DOHH2 (cell line): ENCODE measurements at regions not wholly inside any gene's neighbourhood (a gene's known extent, or its start where the extent isn't known, plus 50 kb on each side); places are given as distances from the start of the nearest gene placed in this dataset.

Experiments used
- EZH2phosphoT487 ChIP-seq: fragments of 200-600 bp; sonication (generic); IDR thresholded peaks from 2 replicates; pipeline ENCODE4 v1.6.1; 2017; ENCODE audit warnings: borderline replicate concordance, mild to moderate bottlenecking, antibody characterized with exemption, low read length, moderate library complexity, mixed read lengths
- TF ChIP-seq, protein P1 (sequence below): fragments of 200-600 bp; sonication (generic); IDR thresholded peaks from one replicate; pipeline ENCODE4 v1.5.1; 2014; ENCODE audit warnings: antibody characterized with exemption, mild to moderate bottlenecking, low read depth, low read length; ENCODE audit not compliant: poor library complexity, severe bottlenecking

DNA sequence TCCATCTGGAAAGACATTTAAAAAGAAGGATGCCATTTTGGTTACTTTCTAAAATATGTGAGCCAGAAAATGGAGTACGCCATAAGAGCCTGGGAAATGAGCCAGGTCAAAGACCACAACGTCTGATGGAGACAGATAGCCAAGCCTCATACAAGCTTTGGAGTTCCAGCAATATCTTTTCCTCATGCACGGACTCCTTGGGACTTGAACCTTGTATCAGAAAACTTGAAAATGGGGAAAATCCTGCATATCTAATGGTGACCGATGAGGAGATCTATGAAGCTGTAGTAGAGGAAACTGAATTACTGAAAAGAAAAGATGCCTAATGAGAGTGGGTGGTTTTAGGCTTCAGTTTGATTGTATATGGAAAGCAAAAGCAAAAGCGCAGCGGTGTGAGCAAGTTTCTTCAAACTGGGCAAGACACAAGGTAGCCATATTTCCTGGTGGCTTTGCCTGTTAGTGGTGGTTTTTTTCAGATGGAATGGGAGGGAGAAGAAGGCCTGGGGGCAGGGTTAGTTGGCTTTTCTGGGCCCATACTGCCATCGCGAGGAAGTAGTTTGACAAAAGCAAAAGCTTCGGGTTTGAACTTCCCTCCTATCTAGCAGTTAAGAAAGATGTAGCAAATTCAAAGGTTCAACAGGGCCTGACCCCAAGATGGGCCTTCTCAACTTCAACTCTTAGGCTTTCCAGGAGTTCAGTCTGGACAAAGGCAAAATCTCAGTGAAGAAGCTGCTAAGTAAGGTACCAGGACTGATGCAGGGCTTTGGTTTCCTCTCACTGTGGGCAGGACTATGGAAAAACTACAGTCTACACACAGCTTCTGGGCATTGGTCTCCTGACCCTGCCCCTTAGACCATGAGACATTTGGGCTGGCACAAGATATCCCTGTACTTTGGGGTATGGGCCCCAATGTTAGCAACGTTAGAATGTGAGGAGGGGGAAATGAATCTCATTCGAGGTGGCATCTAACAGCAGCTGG, 210.0 kb upstream of the STK26 start:
- no peak for TF ChIP-seq EZH2phosphoT487
- TF ChIP-seq, protein P1, sequence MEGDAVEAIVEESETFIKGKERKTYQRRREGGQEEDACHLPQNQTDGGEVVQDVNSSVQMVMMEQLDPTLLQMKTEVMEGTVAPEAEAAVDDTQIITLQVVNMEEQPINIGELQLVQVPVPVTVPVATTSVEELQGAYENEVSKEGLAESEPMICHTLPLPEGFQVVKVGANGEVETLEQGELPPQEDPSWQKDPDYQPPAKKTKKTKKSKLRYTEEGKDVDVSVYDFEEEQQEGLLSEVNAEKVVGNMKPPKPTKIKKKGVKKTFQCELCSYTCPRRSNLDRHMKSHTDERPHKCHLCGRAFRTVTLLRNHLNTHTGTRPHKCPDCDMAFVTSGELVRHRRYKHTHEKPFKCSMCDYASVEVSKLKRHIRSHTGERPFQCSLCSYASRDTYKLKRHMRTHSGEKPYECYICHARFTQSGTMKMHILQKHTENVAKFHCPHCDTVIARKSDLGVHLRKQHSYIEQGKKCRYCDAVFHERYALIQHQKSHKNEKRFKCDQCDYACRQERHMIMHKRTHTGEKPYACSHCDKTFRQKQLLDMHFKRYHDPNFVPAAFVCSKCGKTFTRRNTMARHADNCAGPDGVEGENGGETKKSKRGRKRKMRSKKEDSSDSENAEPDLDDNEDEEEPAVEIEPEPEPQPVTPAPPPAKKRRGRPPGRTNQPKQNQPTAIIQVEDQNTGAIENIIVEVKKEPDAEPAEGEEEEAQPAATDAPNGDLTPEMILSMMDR: no peak
